Body of pancreas (tissue), 4 donors: ENCODE measurements at regions not wholly inside any gene's neighbourhood (a gene's known extent, or its start where the extent isn't known, plus 50 kb on each side); places are given as distances from the start of the nearest gene placed in this dataset.

Source experiments
- ATAC-seq: fragments of 150-250 bp; one replicate; pipeline ENCODE4 v1.9.1; 2016
- DNase-seq, 4 donors: peaks; one replicate each; pipeline ENCODE4 v3.0.0-alpha.2; 2019
- H3K27ac ChIP-seq, 4 donors: fragments of 200-600 bp; sonication (generic); 1 replicate in 3 of 4; 2 replicates in 1 of 4; pipeline versions ENCODE4 v1.5.1 to v1.6.1; 2016 to 2019; ENCODE audit warnings: mild to moderate bottlenecking in 1 of 4, mixed read lengths in 1 of 4, moderate library complexity in 1 of 4
- H3K27me3 ChIP-seq, 2 donors: fragments of 200-600 bp; sonication (generic); one replicate each; pipeline ENCODE4 v1.6.0; 2016; ENCODE audit warnings: mild to moderate bottlenecking in 1 of 2
- H3K36me3 ChIP-seq, 2 donors: fragments of 200-600 bp; sonication (generic); replicated peaks in 1 of 2; 2 replicates each; pipeline ENCODE4 v1.5.1; 2016; ENCODE audit warnings: low read depth in 2 of 2; ENCODE audit not compliant: insufficient read depth in 1 of 2
- H3K4me1 ChIP-seq: fragments of 200-600 bp; sonication (generic); one replicate; pipeline ENCODE4 v1.6.0; 2016
- H3K4me3 ChIP-seq, 2 donors: fragments of 200-600 bp; sonication (generic); 1 replicate in 1 of 2; 2 replicates in 1 of 2; pipeline ENCODE4 v1.5.1; 2016 to 2019
- H3K9me3 ChIP-seq, 3 donors: fragments of 200-600 bp; sonication (generic); 1 replicate in 2 of 3; 2 replicates in 1 of 3; pipeline ENCODE4 v1.5.1; 2016
- POLR2A ChIP-seq, 3 donors: fragments of 450-650 bp; IDR thresholded peaks; one replicate each; pipeline ENCODE4 v1.6.1; 2016; ENCODE audit warnings: antibody characterized with exemption in 3 of 3, mild to moderate bottlenecking in 2 of 3
- WGBS, 2 donors: methylation state at CpG; one replicate each; pipeline ENCODE4 v1.1.5; 2017; 5-methylcytosine and 5-hydroxymethylcytosine counted together
- intact Hi-C: fragments of 100-400 bp; cut with DNase I; formaldehyde crosslinking; loops from one replicate; pipeline ENCODE4 v1.15.1; 2023
- TF ChIP-seq, protein P1 (sequence below), 7 experiments: fragments of 450-650 bp in 4 of 7; fragments of 200-600 bp in 3 of 7; sonication (generic) in 3 of 7; IDR thresholded peaks; one replicate each; pipeline ENCODE4 v1.5.1; 2016 to 2019; ENCODE audit warnings: antibody characterized with exemption in 7 of 7

DNA sequence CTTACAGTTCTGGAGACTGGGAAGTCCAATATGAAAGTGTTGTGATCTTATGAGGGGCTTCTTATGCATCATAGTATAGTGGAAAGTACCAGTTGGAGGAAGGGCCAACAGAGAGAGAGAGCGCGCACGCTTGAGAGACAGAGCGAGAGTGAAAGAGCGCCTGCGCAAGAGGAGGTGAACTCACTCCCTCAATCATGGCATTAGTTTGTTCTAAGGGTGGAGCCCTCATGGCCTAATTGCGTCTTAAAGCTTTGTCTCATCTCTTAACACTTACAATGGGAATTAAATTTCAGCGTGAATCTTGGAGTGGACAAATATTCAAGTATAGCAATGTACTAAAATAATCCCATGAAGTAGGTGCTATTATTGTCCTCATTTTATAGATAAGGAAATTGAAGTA is 303.2 kb downstream of the OSTF1 start:
- no peaks in the 10 kb centered on the region for H3K27me3 ChIP-seq
- no peak for ATAC-seq
- no peak overlapping the region for H3K27ac ChIP-seq
- TF ChIP-seq, protein P1, sequence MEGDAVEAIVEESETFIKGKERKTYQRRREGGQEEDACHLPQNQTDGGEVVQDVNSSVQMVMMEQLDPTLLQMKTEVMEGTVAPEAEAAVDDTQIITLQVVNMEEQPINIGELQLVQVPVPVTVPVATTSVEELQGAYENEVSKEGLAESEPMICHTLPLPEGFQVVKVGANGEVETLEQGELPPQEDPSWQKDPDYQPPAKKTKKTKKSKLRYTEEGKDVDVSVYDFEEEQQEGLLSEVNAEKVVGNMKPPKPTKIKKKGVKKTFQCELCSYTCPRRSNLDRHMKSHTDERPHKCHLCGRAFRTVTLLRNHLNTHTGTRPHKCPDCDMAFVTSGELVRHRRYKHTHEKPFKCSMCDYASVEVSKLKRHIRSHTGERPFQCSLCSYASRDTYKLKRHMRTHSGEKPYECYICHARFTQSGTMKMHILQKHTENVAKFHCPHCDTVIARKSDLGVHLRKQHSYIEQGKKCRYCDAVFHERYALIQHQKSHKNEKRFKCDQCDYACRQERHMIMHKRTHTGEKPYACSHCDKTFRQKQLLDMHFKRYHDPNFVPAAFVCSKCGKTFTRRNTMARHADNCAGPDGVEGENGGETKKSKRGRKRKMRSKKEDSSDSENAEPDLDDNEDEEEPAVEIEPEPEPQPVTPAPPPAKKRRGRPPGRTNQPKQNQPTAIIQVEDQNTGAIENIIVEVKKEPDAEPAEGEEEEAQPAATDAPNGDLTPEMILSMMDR (IDR thresholded peaks at IDR 0.05): no peak
- TF ChIP-seq POLR2A (IDR thresholded peaks at IDR 0.05): no peak
- no peaks in the 10 kb centered on the region for H3K36me3 ChIP-seq
- WGBS, 2 donors: 88 to 90% methylated on average over 8 of the region's 8 CpGs
- no peak for DNase-seq
- intact Hi-C loops: no loop called here
- no peak overlapping the region for H3K4me3 ChIP-seq
- no peaks in the 10 kb centered on the region for H3K4me1 ChIP-seq
- no peaks in the 10 kb centered on the region for H3K9me3 ChIP-seq

DNA sequence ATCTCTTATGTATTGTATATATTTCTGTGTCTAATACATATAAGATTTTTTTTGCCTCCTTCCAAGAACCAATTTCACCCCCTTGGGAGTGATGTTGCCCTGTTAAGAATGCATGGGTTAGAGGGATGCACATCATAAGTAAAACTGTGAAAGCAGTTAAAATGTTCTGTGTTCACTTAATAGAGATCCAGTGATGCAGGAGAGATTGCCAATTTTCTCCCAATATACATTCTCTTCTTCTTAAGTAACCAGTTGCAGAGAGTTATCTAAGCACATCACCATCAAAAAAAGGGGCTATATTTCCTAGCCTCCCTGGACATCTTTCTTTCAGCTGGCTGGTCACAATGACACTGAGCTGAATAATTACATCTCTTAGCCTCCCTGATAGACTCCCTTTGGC is 307.0 kb downstream of the OSTF1 start:
- no peaks in the 10 kb centered on the region for H3K36me3 ChIP-seq
- intact Hi-C loops: no loop called here
- no peak overlapping the region for H3K4me3 ChIP-seq
- H3K9me3 ChIP-seq: no peaks in the 10 kb centered on the region
- H3K27ac ChIP-seq: no peak overlapping the region
- no peak for TF ChIP-seq POLR2A (IDR thresholded peaks at IDR 0.05)
- TF ChIP-seq, protein P1 (IDR thresholded peaks at IDR 0.05): no peak
- DNase-seq (no peak), ATAC-seq (no peak)
- no peaks in the 10 kb centered on the region for H3K27me3 ChIP-seq
- no peaks in the 10 kb centered on the region for H3K4me1 ChIP-seq

DNA sequence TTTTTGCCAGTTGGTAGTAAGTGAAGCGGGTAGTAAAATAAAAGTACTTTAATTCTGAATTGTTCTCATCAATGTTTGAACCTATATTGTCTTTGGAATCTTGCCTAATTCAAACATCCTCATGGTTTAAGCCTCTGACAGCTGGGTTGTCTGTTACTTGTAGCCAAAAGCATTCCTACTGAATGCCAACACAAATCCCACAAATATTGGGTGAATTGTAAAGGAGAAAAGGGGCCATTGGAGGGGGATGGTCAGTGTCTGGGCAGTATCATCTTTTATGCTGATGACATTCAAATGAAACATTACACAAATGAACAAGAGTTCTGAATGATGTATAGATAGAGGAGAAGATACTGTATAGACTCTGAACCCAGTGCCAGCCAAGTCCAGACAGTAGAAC is 309.5 kb downstream of the OSTF1 start:
- no peak for TF ChIP-seq POLR2A (IDR thresholded peaks at IDR 0.05)
- TF ChIP-seq, protein P1 (IDR thresholded peaks at IDR 0.05): no peak
- DNase-seq: no peak
- intact Hi-C loops: no loop called here
- H3K4me3 ChIP-seq: no peak overlapping the region
- H3K36me3 ChIP-seq: no peaks in the 10 kb centered on the region
- no peaks in the 10 kb centered on the region for H3K27me3 ChIP-seq
- no peaks in the 10 kb centered on the region for H3K9me3 ChIP-seq
- 69 to 77% methylated on average over 1 of the region's 1 CpG for WGBS, 2 donors
- H3K4me1 ChIP-seq: no peaks in the 10 kb centered on the region
- no peak overlapping the region for H3K27ac ChIP-seq
- no peak for ATAC-seq

DNA sequence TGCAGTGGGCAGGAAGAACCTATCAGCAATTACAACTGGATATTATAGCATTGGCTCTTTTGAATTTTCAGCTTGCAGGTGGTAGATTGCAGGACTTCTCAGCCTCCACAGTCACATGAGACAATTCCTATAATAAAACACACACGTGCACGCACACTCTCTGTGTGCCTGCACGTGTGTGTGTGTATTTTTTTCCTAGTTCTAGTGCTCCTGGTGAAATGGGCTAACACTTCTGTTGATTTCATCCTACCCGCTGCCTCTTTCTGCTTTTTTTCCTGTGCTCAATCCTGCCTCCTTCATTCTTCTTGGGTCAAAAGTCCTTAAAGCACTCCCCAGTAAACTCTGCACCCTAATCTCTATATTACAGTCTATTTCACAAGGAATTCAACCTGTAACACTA is 320.1 kb downstream of the OSTF1 start:
- no peak for TF ChIP-seq POLR2A (IDR thresholded peaks at IDR 0.05)
- TF ChIP-seq, protein P1 (IDR thresholded peaks at IDR 0.05): no peak
- DNase-seq (no peak), ATAC-seq (no peak)
- H3K27me3 ChIP-seq: no peaks in the 10 kb centered on the region
- H3K27ac ChIP-seq: no peak overlapping the region
- no peaks in the 10 kb centered on the region for H3K4me1 ChIP-seq
- no peaks in the 10 kb centered on the region for H3K36me3 ChIP-seq
- no peaks in the 10 kb centered on the region for H3K9me3 ChIP-seq
- intact Hi-C loops: no loop called here
- WGBS, 2 donors: 56 to 70% methylated on average over 4 of the region's 4 CpGs
- H3K4me3 ChIP-seq: no peak overlapping the region

DNA sequence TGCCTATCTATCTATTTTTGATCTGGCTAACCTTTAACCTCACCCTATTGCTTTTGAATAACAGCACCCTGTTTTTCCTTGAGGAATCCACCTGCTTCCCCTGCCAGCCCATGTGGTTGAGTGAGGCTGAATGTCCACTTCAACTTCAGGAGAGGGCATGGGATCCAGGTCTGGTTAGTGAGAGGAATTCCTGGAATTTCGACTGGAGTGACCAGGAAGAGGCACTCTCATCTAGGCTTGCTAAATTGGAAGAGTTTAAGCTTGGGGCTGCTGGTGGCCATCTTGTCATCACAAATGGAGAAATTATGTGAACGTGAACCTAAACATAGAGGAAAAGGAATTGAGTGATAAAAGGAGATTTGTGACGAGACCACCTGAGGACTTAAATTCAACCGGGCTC is 322.1 kb downstream of the OSTF1 start:
- no peak overlapping the region for H3K4me3 ChIP-seq
- ATAC-seq: no peak
- no peaks in the 10 kb centered on the region for H3K4me1 ChIP-seq
- H3K36me3 ChIP-seq: no peaks in the 10 kb centered on the region
- no peaks in the 10 kb centered on the region for H3K27me3 ChIP-seq
- H3K27ac ChIP-seq: no peak overlapping the region
- intact Hi-C loops: no loop called here
- 61 to 70% methylated on average over 4 of the region's 4 CpGs for WGBS, 2 donors
- no peak for TF ChIP-seq POLR2A (IDR thresholded peaks at IDR 0.05)
- TF ChIP-seq, protein P1 (IDR thresholded peaks at IDR 0.05): no peak
- no peak for DNase-seq
- H3K9me3 ChIP-seq: no peaks in the 10 kb centered on the region
